ENCODE measurements at regions not wholly inside any gene's neighbourhood (a gene's known extent, or its start where the extent isn't known, plus 50 kb on each side); places are given as distances from the start of the nearest gene placed in this dataset.
"Not testable (repeated sequence)": the region's sequence is repeated elsewhere in the genome, so short reads cannot be mapped to it uniquely, and the experiment has no call there.

- no peak for DNase-seq
Measured at GRCh38 chr2:89797320-89798038, 1106.0 kb downstream of the RPIA start.

DNA sequence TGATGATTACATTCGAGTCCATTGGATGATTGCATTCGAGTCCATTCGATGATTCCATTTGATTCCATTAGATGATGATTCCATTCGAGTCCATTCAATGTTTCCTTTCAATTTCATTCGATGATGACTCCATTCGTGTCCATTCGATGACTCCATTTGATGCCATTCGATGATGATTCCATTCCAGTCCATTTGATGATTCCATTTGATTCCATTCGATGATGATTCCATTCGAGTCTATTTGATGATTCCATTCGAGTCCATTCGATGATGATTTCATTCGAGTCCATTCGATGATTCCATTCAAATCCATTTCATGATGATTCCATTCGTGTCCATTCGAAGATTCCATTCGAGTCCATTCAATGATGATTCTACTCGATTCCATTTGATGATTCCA is 1109.7 kb downstream of the RPIA start:
- DNase-seq, result not testable (repeated sequence)

DNA sequence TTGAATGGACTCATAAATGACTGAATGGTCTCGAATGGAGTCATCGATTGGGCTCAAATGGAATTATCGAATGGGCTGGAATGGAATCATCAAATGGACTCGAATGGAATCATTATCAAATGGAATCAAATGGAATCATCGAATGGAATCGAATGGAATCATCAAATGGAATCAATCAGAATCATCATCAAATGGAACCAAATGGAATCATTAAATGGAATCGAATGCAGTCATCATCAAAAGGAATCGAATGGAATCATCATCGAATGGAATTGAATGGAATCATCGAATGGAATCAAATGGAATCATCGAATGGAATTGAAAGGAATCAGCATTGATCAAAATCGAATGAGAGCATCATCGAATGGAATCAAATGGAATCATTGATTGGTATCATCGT is 1114.9 kb downstream of the RPIA start:
- not testable (repeated sequence) for DNase-seq

DNA sequence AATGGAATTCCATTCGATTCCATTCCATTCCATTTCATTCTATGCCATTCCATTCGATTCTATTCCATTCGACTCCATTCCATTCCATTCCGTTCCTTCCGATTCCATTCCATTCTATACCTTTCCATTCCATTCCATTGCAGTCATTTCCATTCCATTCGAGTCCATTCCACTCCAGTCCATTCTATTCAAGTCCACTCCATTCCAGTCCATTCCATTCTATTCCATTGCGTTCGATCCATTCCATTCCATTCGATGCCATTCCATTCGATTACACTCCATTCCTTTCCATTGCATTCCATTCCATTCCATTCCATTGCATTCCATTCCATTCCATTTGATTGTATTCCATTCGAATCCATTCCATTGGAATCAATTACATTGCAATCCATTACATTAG is 1119.8 kb downstream of the RPIA start:
- DNase-seq, result no peak

DNA sequence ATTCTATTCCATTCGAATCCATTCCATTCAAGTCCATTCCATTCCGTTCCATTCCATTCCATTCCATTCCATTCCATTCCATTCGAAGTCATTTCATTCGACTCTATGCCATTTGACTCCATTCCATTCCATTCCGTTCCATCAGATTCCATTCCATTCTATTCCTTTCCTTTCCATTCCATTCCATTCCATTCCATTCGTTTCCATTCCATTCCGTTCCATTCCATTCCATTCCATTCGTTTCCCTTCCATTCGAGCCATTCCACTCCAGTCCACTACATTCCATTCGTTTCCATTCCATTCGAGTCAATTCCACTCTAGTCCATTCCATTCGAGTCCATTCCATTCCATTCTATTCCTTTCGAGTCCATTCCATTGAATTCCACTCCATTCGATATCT is 1120.4 kb downstream of the RPIA start:
- not testable (repeated sequence) for DNase-seq

DNA sequence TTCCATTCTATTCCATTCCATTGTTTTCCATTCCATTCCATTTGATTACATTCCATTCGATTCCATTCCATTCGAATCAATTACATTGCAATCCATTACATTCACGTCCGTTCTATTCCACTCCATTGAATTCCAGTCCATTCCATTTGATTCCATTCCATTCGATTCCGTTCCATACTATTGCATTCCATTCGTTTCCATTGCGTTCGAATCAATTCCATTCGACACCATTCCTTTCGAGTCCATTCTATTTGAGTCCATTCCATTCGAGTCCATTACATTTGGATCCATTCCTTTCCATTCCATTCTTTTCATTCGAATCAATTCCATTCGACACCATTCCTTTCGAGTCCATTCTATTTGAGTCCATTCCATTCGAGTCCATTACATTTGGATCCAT is 1122.9 kb downstream of the RPIA start:
- DNase-seq, result not testable (repeated sequence)

DNA sequence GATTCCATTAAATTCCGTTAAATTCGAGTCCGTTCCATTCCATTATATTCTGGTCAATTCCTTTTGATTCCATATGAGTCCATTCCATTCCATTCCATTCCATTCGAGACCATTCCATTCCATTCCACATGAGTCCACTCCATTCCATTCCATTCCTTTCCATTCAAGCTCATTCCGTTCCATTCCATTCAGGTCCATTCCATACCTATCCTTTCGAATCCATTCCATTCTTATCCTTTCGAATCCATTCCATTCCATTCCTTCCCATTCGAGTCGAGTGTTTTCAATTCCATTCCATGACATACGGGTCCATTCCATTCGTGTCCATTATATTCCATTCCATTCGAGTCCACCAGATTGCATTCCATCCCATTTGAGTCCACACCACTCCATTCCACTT is 1127.4 kb downstream of the RPIA start:
- no peak for DNase-seq

GRCh38 chr2:89819809-89820208 is 1128.3 kb downstream of the RPIA start:
- no peak for DNase-seq

DNA sequence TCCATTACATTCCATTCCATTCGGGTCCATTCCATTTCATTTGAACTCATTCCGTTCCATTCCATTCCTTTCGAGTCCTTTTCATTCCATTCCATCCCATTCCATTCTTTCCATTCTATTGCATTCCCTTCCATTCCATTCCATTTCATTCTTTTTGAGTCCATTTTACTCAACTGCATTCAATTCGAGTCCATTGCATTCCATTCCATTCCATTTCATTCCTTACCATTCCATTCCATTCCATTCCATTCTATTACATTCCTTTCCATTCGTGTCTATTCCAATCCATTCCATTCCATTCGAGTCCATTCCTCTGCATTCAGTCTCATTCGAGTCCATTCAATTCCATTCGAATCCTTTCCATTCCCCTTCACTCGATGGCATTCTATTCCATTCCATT is 1128.8 kb downstream of the RPIA start:
- DNase-seq, result no peak

GRCh38 chr2:89821455-89821945 is 1130.0 kb downstream of the RPIA start:
- DNase-seq, result no peak

GRCh38 chr2:89822342-89822741 is 1130.9 kb downstream of the RPIA start:
- not testable (repeated sequence) for DNase-seq

GRCh38 chr2:89823556-89823955 is 1132.1 kb downstream of the RPIA start:
- no peak for DNase-seq

DNA sequence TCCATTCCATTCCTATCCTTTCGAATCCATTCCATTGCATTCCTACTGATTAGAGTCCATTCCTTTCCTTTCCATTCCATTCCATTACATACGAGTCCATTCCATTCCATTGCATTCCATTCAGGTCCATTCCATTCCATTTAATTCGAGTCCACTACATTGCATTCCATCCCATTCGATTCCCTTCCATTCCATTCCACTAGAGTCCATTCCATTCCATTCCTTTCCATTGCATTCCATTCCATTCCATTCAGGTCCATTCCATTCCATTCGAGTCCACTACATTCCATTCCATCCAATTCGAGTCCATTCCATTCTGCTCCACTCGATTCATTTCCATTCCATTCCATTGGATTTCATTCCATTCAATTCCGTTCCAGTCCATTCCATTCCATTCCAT is 1133.6 kb downstream of the RPIA start:
- DNase-seq, result no peak

DNA sequence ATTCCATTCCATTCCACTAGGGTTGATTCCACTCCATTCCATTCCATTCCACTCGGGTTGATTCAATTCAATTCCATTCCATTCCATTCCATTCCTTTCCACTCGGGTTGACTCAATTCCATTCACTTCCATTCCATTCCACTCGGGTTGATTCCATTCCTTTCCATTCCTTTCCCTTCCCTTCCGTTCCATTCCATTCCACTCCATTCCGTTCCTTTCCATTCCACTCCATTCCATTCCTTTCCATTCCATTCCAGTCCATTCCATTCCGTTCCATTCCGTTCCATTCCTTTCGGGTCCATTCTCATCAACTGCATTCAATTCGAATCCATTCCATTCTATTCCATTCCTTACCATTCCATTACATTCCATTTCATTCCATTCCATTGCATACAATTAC is 1135.3 kb downstream of the RPIA start:
- DNase-seq, result not testable (repeated sequence)

GRCh38 chr2:89827829-89828228 is 1136.4 kb downstream of the RPIA start:
- not testable (repeated sequence) for DNase-seq

DNA sequence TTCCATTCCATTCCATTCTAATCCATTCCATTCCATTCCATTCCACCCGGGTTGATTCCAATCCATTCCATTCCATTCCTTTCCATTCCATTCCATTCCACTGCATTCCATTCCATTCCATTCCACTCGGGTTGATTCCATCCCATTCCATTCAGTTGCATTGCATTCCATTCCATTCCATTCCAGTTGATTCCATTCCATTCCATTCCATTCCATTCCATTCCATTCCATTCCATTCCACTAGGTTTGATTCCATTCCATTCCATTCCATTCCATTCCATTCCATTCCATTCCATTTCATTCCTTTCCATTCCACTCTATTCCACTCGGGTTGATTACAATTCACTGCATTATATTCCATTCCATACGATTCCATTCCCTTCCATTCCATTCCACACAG is 1136.9 kb downstream of the RPIA start:
- not testable (repeated sequence) for DNase-seq

GRCh38 chr2:89828961-89829631 is 1137.6 kb downstream of the RPIA start:
- DNase-seq, result not testable (repeated sequence)

GRCh38 chr2:89829828-89830227 is 1138.4 kb downstream of the RPIA start:
- DNase-seq, result no peak

- DNase-seq, result not testable (repeated sequence)
Measured at GRCh38 chr2:89830341-89831218, 1139.1 kb downstream of the RPIA start.

DNA sequence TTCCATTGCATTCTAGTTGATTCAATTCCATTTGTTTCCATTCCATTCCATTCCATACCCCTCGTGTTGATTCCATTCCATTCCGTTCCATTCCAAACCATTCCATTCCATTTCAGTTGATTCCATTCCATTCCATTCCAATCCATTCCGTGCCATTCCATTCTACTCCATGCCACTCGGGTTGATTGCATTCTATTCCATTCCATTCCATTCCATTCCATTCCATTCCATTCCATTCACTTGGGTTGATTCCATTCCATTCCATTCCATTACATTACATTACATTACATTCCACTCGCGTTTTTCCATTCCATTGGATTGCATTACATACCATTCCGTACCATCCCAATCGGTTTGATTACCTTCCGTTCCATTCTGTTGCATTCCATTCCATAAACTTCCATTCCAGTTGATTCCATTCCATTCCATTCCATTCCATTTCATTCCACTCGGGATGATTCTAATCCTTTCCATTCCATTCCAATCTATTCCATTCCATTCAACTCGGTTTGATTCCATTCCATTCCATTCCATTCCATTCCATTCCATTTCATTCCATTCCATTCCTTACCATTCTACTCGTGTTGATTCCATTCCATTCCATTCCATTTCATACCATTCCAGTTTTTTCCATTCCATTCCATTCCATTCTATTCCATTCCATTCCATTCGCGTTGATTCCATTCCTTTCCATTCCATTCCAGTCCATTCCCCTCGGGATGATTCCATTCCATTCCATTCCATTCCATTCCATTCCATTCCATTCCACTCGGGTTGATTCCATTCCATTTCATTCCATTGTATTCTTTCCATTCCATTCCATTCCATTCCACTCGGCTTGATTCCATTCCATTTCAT is 1140.4 kb downstream of the RPIA start:
- DNase-seq, result no peak

DNA sequence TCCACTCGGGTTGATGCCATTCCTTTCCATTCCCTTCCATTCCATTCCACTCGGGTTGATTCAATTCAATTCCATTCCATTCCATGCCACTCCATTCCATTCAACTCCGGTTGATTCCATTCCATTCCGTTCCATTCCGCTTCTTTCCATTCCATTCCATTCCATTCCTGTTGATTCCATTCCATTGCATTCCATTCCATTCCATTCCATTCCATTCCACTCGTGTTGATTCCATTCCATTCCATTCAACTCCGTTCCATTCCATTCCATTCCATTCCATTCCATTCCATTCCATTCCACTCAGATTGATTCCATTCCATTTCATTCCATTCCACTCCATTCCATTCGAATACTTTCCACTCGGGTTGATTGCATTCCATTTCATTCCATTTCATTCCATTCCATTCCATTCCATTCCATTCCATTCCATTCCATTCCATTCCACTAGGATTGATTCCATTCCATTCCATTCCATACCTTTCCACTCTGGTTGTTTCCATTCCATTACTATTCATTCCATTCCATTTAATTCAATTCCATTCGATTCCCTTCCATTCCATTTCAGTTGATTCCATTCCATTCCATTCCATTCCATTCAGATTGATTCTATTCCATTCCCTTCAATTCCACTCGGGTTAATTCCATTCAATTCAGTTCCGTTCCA is 1141.8 kb downstream of the RPIA start:
- no peak for DNase-seq

DNA sequence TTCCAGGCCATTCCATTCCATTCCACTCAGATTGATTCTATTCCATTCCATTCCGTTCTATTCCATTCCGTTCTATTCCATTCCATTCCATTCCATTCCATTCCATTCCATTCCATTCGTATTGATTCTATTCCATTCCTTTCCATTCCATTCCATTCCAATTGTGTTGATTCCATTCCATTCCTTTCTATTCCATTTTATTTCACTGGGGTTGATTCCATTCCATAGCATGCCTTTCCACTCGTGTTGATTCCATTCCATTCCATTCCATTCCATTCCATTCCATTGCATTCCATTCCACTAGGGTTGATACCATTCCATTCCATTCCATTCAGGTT is 1142.3 kb downstream of the RPIA start:
- DNase-seq, result no peak

All from GDM1 (cell line).